ENCODE measurements at regions not wholly inside any gene's neighbourhood (a gene's known extent, or its start where the extent isn't known, plus 50 kb on each side); places are given as distances from the start of the nearest gene placed in this dataset.

DNA sequence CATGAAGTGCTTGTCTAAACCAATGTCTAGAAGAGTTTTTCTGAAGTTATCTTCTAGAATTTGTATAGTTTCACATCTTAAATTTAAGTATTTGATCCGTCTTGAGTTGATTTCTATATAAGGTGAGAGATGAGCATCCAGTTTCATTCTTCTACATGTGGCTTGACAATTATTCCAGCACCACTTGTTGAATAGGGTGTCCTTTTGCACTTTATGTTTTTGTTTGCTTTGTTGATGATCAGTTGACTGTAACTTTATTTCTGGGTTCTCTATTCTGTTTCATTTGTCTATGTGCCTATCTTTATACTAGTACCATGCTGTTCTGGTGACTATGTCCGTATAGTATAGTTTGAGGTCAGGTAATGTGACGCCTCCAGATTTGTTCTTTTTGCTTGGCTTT lies 426.6 kb upstream of the CHRM2 start:
- TF ChIP-seq CTCF (IDR thresholded peaks at IDR 0.05) = no peak
- TF ChIP-seq EP300 (IDR thresholded peaks at IDR 0.05; ENCODE audit: low read depth) = no peak

Measured in transverse colon (tissue), 3 donors.